ENCODE measurements at regions not wholly inside any gene's neighbourhood (a gene's known extent, or its start where the extent isn't known, plus 50 kb on each side); places are given as distances from the start of the nearest gene placed in this dataset.

DNA sequence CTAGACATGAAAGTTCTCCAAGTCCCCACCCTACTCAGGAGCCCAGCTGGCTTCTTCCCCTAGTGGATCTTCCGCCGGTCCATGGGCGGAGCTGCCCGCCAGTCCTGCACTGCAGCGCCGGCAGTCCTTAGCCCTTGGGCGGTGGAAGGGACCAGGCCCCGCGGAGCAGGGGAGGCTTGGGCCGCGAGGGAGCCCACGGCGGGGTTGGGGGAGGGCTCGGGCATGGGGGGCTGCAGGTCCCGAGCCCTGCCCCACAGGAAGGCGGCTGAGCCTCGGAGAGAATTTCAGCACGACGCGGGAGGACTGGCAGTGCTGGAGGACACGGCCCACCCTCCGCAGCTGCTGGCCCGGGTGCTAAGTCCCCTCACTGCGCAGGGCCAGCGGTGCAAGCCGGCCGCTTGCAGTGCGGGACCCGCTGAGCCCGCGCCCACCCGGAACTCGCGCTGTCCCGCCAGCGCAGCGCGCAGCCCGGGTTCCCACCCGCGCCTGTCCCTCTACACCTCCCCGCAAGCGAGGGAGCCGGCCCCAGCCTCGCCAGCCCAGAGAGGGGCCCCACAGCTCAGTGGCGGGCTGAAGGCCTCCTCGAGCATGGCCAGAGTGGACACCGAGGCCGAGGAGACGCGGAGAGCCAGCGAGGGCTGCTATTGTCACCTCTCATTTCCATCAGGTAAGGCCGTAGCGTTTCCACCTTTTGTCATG, 1398.6 kb downstream of the MRPL39 start:
- TF ChIP-seq, protein P1, sequence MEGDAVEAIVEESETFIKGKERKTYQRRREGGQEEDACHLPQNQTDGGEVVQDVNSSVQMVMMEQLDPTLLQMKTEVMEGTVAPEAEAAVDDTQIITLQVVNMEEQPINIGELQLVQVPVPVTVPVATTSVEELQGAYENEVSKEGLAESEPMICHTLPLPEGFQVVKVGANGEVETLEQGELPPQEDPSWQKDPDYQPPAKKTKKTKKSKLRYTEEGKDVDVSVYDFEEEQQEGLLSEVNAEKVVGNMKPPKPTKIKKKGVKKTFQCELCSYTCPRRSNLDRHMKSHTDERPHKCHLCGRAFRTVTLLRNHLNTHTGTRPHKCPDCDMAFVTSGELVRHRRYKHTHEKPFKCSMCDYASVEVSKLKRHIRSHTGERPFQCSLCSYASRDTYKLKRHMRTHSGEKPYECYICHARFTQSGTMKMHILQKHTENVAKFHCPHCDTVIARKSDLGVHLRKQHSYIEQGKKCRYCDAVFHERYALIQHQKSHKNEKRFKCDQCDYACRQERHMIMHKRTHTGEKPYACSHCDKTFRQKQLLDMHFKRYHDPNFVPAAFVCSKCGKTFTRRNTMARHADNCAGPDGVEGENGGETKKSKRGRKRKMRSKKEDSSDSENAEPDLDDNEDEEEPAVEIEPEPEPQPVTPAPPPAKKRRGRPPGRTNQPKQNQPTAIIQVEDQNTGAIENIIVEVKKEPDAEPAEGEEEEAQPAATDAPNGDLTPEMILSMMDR (IDR thresholded peaks at IDR 0.05; ENCODE audit: low read depth, low read length), result no peak
- Histone ChIP-seq H3K4me3 (ENCODE audit: low read depth, low read length) (no peak overlapping the region), H3K27me3 (ENCODE audit: insufficient read depth, low read depth, severe bottlenecking) (no peaks in the 10 kb centered on the region), H3K36me3 (no peaks in the 10 kb centered on the region), H3K9me3 (ENCODE audit: severe bottlenecking) (peaks cover 2% of the 10 kb centered on the region), H3K27ac (no peak overlapping the region)
- DNase-seq, result no peak

- TF ChIP-seq, protein P1 (IDR thresholded peaks at IDR 0.05; ENCODE audit: low read depth, low read length), result no peak
- no peak overlapping the region for H3K27ac ChIP-seq
These were observed 1402.0 kb downstream of the MRPL39 start for GRCh38 chr21:24205319-24205718.

DNA sequence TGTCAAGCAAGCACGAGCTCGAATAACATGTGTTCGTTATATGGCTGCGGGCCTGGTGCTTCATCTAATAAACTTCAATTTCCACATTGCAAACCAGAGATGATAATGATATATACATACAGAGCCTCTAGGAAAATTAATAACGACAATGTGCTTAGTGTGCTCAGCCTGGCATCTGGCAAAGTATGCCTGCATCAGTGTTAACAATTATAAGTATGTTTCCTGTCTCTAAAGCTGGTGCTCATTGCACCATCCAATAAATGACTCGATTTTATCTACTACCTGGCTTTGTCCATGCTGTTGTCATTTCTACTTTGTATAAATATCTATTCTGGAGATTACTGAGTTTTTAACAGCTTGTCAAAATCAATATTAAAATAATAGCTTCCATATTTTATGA, 1402.6 kb downstream of the MRPL39 start:
- Histone ChIP-seq H3K4me3 (ENCODE audit: low read depth, low read length) (no peak overlapping the region), H3K27ac (no peak overlapping the region), H3K9me3 (ENCODE audit: severe bottlenecking) (peaks cover 2% of the 10 kb centered on the region), H3K36me3 (no peaks in the 10 kb centered on the region), H3K27me3 (ENCODE audit: insufficient read depth, low read depth, severe bottlenecking) (no peaks in the 10 kb centered on the region)
- no peak for DNase-seq
- TF ChIP-seq, protein P1 (IDR thresholded peaks at IDR 0.05; ENCODE audit: low read depth, low read length), result no peak

More at GRCh38 chr21:24205319-24205718, 1402.0 kb downstream of the MRPL39 start:
- peaks cover 2% of the 10 kb centered on the region for H3K9me3 ChIP-seq (ENCODE audit: severe bottlenecking)
- DNase-seq, result no peak
- no peak overlapping the region for H3K4me3 ChIP-seq (ENCODE audit: low read depth, low read length)
- H3K36me3 ChIP-seq, result no peaks in the 10 kb centered on the region
- no peaks in the 10 kb centered on the region for H3K27me3 ChIP-seq (ENCODE audit: insufficient read depth, low read depth, severe bottlenecking)

- no peak overlapping the region for H3K4me3 ChIP-seq (ENCODE audit: low read depth, low read length)
- DNase-seq, result no peak
- no peaks in the 10 kb centered on the region for H3K27me3 ChIP-seq (ENCODE audit: insufficient read depth, low read depth, severe bottlenecking)
- H3K27ac ChIP-seq, result no peak overlapping the region
- H3K36me3 ChIP-seq, result no peaks in the 10 kb centered on the region
- H3K9me3 ChIP-seq (ENCODE audit: severe bottlenecking), result no peaks in the 10 kb centered on the region
- TF ChIP-seq, protein P1 (IDR thresholded peaks at IDR 0.05; ENCODE audit: low read depth, low read length), result no peak
These were observed 1407.2 kb downstream of the MRPL39 start for GRCh38 chr21:24200052-24200451.

DNA sequence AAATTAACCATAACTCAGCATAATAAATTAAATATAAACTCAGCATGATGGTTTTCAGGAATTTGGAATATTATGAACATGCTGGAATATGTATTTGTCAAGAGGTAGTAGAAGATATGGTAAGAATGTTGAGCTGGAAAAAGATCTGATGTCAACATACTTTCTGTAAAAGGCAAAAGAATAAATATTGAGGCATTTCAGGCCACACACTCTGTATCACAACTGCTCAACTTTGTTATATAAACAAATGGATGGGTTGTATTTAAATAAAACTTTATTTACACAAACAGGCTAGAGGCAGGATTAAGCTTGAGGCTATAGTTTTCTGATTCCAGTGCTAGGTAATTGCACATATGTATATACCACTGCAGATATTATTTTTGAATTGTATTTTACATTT, 1409.4 kb downstream of the MRPL39 start:
- TF ChIP-seq, protein P1 (IDR thresholded peaks at IDR 0.05; ENCODE audit: low read depth, low read length), result no peak
- Histone ChIP-seq H3K36me3 (no peaks in the 10 kb centered on the region), H3K4me3 (ENCODE audit: low read depth, low read length) (no peak overlapping the region), H3K27me3 (ENCODE audit: insufficient read depth, low read depth, severe bottlenecking) (no peaks in the 10 kb centered on the region), H3K9me3 (ENCODE audit: severe bottlenecking) (no peaks in the 10 kb centered on the region), H3K27ac (no peak overlapping the region)
- no peak for DNase-seq

DNA sequence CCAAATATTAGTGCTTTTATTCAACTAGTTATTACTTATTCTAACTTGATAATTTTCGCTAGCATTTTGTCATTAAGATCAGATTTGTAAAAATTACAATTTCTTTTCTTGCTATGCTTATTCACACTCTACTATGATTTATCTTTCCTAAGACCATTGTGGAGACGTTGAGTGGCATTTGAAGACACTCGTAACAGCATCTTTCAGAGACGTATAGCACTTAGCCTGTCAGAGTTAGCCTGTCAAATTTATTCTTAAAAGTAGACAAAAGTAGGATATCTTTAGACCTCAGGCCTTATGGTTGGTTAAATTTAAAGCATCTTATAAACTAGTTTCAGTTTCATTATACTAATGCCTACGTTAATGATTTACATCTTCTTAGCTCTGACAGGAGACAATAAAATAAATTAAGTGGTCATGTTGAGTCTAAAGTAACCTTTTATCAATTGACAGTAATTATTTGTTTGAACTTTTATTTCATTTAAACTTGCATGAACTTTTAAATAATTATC, 1410.1 kb downstream of the MRPL39 start:
- no peaks in the 10 kb centered on the region for H3K9me3 ChIP-seq (ENCODE audit: severe bottlenecking)
- TF ChIP-seq, protein P1 (IDR thresholded peaks at IDR 0.05; ENCODE audit: low read depth, low read length), result no peak
- H3K36me3 ChIP-seq, result no peaks in the 10 kb centered on the region
- H3K27me3 ChIP-seq (ENCODE audit: insufficient read depth, low read depth, severe bottlenecking), result no peaks in the 10 kb centered on the region
- H3K27ac ChIP-seq, result no peak overlapping the region
- no peak for DNase-seq
- no peak overlapping the region for H3K4me3 ChIP-seq (ENCODE audit: low read depth, low read length)

Data from WERI-Rb-1 (cell line).